ENCODE measurements at regions not wholly inside any gene's neighbourhood (a gene's known extent, or its start where the extent isn't known, plus 50 kb on each side); places are given as distances from the start of the nearest gene placed in this dataset.

GRCh38 chr9:28718226-28718625, 1144.9 kb upstream of the C9orf72 start:
- H3K4me3 ChIP-seq (ENCODE audit: control insufficient read depth, low read depth, low read length) = no peak overlapping the region
- TF ChIP-seq CTCF (conservative IDR thresholded peaks at IDR 0.05; ENCODE audit: control insufficient read depth, insufficient read depth, low read depth, low read length) = no peak
- DNase-seq (ENCODE audit: low read depth) = no peak

GRCh38 chr9:28720746-28721145, 1147.5 kb upstream of the C9orf72 start:
- no peak overlapping the region for H3K4me3 ChIP-seq (ENCODE audit: control insufficient read depth, low read depth, low read length)
- DNase-seq (ENCODE audit: low read depth) = no peak
- TF ChIP-seq CTCF (conservative IDR thresholded peaks at IDR 0.05; ENCODE audit: control insufficient read depth, insufficient read depth, low read depth, low read length) = no peak

- H3K4me3 ChIP-seq (ENCODE audit: control insufficient read depth, low read depth, low read length) = no peak overlapping the region
- TF ChIP-seq CTCF (conservative IDR thresholded peaks at IDR 0.05; ENCODE audit: control insufficient read depth, insufficient read depth, low read depth, low read length) = no peak
- no peak for DNase-seq (ENCODE audit: low read depth)
Measured at GRCh38 chr9:28730111-28730510, 1156.8 kb upstream of the C9orf72 start.

DNA sequence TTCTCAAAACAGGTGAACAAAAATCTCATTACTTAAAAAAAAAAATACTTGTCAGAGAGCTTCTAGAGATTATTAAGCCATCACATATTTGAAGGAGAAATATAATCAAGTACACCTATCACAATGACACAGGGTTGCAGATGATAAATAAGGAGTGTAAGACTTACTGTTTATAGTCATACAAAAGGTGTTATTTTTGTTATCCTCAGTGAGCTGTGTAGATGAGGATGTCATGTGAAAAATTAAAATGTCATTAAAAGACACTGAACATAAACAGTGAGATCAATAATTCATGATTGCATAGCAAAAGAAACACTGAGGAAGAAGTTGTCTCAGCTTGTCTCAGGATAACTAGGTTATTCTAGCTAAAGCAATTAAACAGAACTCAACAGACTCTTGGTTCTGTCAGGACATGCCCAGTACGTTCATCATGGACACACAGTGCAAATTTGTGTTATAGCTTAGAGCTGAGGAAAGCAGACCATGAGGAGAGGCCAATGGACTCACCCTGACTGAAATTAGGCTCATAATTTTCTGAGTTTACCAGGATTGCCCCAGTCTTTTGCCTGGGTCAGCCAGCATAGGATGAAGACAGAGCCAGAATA, 1162.6 kb upstream of the C9orf72 start:
- no peak for DNase-seq (ENCODE audit: low read depth)
- H3K4me3 ChIP-seq (ENCODE audit: control insufficient read depth, low read depth, low read length) = no peak overlapping the region
- TF ChIP-seq CTCF (conservative IDR thresholded peaks at IDR 0.05; ENCODE audit: control insufficient read depth, insufficient read depth, low read depth, low read length) = no peak

DNA sequence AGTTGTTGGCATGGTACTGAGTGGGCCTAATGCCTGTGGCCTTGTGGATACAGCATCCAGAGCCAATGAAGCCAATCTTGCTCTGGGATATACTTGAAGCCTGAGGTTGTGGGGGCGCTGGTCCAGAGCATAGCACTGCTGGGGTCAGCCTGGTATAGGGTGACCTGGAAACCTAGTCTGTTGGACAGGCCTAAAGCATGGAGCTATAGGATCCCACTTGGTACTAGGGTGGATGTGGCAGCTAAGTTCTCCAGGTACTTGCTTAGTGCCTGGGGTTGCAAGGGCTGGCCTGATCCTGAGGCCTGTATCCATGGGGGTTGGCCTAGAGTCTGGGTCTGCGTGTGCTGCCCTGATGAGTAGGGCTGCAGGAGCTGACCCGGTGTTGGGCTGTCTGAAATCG, 1168.2 kb upstream of the C9orf72 start:
- no peak for TF ChIP-seq CTCF (conservative IDR thresholded peaks at IDR 0.05; ENCODE audit: control insufficient read depth, insufficient read depth, low read depth, low read length)
- DNase-seq (ENCODE audit: low read depth) = no peak
- no peak overlapping the region for H3K4me3 ChIP-seq (ENCODE audit: control insufficient read depth, low read depth, low read length)

- no peak overlapping the region for H3K4me3 ChIP-seq (ENCODE audit: control insufficient read depth, low read depth, low read length)
- no peak for DNase-seq (ENCODE audit: low read depth)
- no peak for TF ChIP-seq CTCF (conservative IDR thresholded peaks at IDR 0.05; ENCODE audit: control insufficient read depth, insufficient read depth, low read depth, low read length)
Measured at GRCh38 chr9:28747351-28747985, 1174.2 kb upstream of the C9orf72 start.
